ENCODE measurements at regions not wholly inside any gene's neighbourhood (a gene's known extent, or its start where the extent isn't known, plus 50 kb on each side); places are given as distances from the start of the nearest gene placed in this dataset.
A peak's percentile ranks its signal among the peaks of the same experiment; 100 is the strongest.

DNA sequence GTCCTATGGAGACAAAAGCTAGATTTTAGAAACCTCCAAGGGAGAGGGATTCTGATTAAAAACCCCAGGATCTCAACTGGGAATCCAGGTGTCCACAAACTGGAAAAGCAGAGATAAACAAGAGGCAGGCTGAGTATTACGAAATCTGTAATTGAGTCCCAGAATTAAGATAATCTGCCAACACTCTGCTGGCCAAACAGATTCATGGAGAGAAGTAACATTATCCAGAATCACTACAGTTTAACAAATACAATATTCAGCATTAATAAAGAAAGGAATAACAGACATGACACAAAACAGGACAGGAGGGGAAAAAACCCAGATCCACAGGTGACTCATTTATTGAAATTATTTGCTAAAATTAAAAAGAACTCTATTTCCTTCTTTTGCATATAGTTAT, 227.2 kb upstream of the NANOGP8 start:
- H3K27ac Mint-ChIP-seq (ENCODE audit: unreplicated experiment) = no peak overlapping the region
- Histone ChIP-seq H3K9ac (ENCODE audit: low read length) (no peak overlapping the region), H3K79me2 (ENCODE audit: insufficient read depth, low read length) (no peaks in the 10 kb centered on the region), H3K9me3 (ENCODE audit: insufficient read depth, low read depth, low read length) (no peaks in the 10 kb centered on the region), H3K4me3 (ENCODE audit: insufficient read depth, low read depth, low read length) (no peak overlapping the region), H3K27me3 (ENCODE audit: insufficient read depth, low read length) (no peaks in the 10 kb centered on the region), H2AFZ (ENCODE audit: low read depth, low read length) (no peak overlapping the region), H3K4me1 (ENCODE audit: insufficient read depth, low read length) (peaks cover under 1% of the 10 kb centered on the region), H3K4me2 (ENCODE audit: low read length) (no peak overlapping the region), H3K36me3 (ENCODE audit: insufficient read depth, low read length) (no peaks in the 10 kb centered on the region), H4K20me1 (ENCODE audit: insufficient read depth, low read length) (no peaks in the 10 kb centered on the region), H3K27ac (ENCODE audit: low read depth, low read length) (no peak overlapping the region)
- TF ChIP-seq, protein P1, sequence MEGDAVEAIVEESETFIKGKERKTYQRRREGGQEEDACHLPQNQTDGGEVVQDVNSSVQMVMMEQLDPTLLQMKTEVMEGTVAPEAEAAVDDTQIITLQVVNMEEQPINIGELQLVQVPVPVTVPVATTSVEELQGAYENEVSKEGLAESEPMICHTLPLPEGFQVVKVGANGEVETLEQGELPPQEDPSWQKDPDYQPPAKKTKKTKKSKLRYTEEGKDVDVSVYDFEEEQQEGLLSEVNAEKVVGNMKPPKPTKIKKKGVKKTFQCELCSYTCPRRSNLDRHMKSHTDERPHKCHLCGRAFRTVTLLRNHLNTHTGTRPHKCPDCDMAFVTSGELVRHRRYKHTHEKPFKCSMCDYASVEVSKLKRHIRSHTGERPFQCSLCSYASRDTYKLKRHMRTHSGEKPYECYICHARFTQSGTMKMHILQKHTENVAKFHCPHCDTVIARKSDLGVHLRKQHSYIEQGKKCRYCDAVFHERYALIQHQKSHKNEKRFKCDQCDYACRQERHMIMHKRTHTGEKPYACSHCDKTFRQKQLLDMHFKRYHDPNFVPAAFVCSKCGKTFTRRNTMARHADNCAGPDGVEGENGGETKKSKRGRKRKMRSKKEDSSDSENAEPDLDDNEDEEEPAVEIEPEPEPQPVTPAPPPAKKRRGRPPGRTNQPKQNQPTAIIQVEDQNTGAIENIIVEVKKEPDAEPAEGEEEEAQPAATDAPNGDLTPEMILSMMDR (IDR thresholded peaks at IDR 0.05; ENCODE audit: insufficient read depth, low read depth, low read length) = no peak
- no peak for TF ChIP-seq EZH2 (IDR thresholded peaks at IDR 0.05; ENCODE audit: insufficient read depth, low read length)
- no peak overlapping the region for H3K4me3 Mint-ChIP-seq (ENCODE audit: unreplicated experiment)
- no peaks in the 10 kb centered on the region for H3K27me3 Mint-ChIP-seq (ENCODE audit: low read depth, unreplicated experiment)
- H3K9me3 Mint-ChIP-seq (ENCODE audit: unreplicated experiment) = peaks cover 1% of the 10 kb centered on the region
- peaks cover 2% of the 10 kb centered on the region for H3K36me3 Mint-ChIP-seq (ENCODE audit: low read depth, unreplicated experiment)
- peaks cover 15% of the 10 kb centered on the region for H3K4me1 Mint-ChIP-seq (ENCODE audit: low read depth, unreplicated experiment)
- no peak for FAIRE-seq
- no peak for DNase-seq (ENCODE audit: low read depth)

DNA sequence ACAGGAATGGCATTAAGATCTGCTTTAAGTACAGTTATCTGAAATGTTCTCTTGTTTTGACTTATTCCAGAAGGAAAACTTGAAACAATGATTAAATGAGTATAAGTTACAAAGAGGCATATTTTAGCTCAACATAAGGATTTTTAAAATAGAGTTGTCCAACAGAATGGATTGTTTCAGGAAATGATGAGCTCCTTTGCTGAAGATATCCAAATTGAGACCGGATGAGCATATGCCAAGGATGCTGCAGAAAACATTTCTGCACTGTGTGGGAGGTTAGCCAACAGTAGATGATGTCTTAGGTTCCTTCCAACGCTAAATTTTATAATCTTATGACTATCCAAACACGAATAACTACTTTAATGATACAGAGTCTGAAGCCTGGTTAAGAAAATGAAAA, 226.5 kb upstream of the NANOGP8 start:
- Histone ChIP-seq H2AFZ (ENCODE audit: low read depth, low read length) (no peak overlapping the region), H3K4me1 (ENCODE audit: insufficient read depth, low read length) (peaks cover 7% of the 10 kb centered on the region), H3K4me3 (ENCODE audit: insufficient read depth, low read depth, low read length) (no peak overlapping the region), H3K9me3 (ENCODE audit: insufficient read depth, low read depth, low read length) (no peaks in the 10 kb centered on the region), H3K4me2 (ENCODE audit: low read length) (no peak overlapping the region), H3K27ac (ENCODE audit: low read depth, low read length) (no peak overlapping the region), H3K27me3 (ENCODE audit: insufficient read depth, low read length) (no peaks in the 10 kb centered on the region), H3K36me3 (ENCODE audit: insufficient read depth, low read length) (no peaks in the 10 kb centered on the region), H3K79me2 (ENCODE audit: insufficient read depth, low read length) (no peaks in the 10 kb centered on the region), H3K9ac (ENCODE audit: low read length) (no peak overlapping the region), H4K20me1 (ENCODE audit: insufficient read depth, low read length) (no peaks in the 10 kb centered on the region)
- DNase-seq (ENCODE audit: low read depth) (no peak), FAIRE-seq (no peak)
- Mint-ChIP-seq H3K4me3 (ENCODE audit: unreplicated experiment) (no peak overlapping the region), H3K9me3 (ENCODE audit: unreplicated experiment) (peaks cover 1% of the 10 kb centered on the region), H3K4me1 (ENCODE audit: low read depth, unreplicated experiment) (peaks cover 22% of the 10 kb centered on the region), H3K27me3 (ENCODE audit: low read depth, unreplicated experiment) (no peaks in the 10 kb centered on the region), H3K27ac (ENCODE audit: unreplicated experiment) (no peak overlapping the region), H3K36me3 (ENCODE audit: low read depth, unreplicated experiment) (peaks cover 2% of the 10 kb centered on the region)
- no peak for TF ChIP-seq EZH2 (IDR thresholded peaks at IDR 0.05; ENCODE audit: insufficient read depth, low read length)
- TF ChIP-seq, protein P1 (IDR thresholded peaks at IDR 0.05; ENCODE audit: insufficient read depth, low read depth, low read length) = no peak

DNA sequence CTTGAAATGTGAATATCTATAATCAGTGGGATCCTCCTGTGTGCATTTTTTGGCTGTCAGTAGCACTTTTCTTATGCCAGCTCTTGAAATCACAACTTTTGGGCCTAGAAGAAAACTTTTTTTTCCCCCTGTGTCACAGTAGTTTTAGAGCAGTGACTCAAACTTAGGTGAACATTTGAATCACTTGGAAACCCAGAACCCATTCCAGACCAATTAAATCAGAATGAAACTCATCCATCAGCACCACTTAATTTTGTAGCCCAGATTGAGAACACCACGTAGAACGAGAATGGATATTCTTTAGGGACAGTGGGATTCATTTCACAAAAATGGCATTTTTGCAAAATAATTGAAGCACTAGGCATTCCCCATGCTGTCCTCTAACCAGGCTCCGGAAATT, 224.8 kb upstream of the NANOGP8 start:
- peaks cover 1% of the 10 kb centered on the region for H3K9me3 Mint-ChIP-seq (ENCODE audit: unreplicated experiment)
- Histone ChIP-seq H3K4me2 (ENCODE audit: low read length) (no peak overlapping the region), H3K4me3 (ENCODE audit: insufficient read depth, low read depth, low read length) (no peak overlapping the region), H3K9me3 (ENCODE audit: insufficient read depth, low read depth, low read length) (no peaks in the 10 kb centered on the region), H4K20me1 (ENCODE audit: insufficient read depth, low read length) (no peaks in the 10 kb centered on the region), H3K4me1 (ENCODE audit: insufficient read depth, low read length) (peaks cover 21% of the 10 kb centered on the region), H3K27ac (ENCODE audit: low read depth, low read length) (peak overlapping the region; percentile 20), H2AFZ (ENCODE audit: low read depth, low read length) (no peak overlapping the region), H3K79me2 (ENCODE audit: insufficient read depth, low read length) (no peaks in the 10 kb centered on the region), H3K36me3 (ENCODE audit: insufficient read depth, low read length) (no peaks in the 10 kb centered on the region), H3K9ac (ENCODE audit: low read length) (no peak overlapping the region), H3K27me3 (ENCODE audit: insufficient read depth, low read length) (no peaks in the 10 kb centered on the region)
- TF ChIP-seq, protein P1 (IDR thresholded peaks at IDR 0.05; ENCODE audit: insufficient read depth, low read depth, low read length) = no peak
- TF ChIP-seq EZH2 (IDR thresholded peaks at IDR 0.05; ENCODE audit: insufficient read depth, low read length) = no peak
- H3K27ac Mint-ChIP-seq (ENCODE audit: unreplicated experiment) = no peak overlapping the region
- peaks cover 38% of the 10 kb centered on the region for H3K4me1 Mint-ChIP-seq (ENCODE audit: low read depth, unreplicated experiment)
- DNase-seq (ENCODE audit: low read depth) = peak; percentile 65
- FAIRE-seq = peak; percentile 39
- H3K36me3 Mint-ChIP-seq (ENCODE audit: low read depth, unreplicated experiment) = no peaks in the 10 kb centered on the region
- H3K4me3 Mint-ChIP-seq (ENCODE audit: unreplicated experiment) = peak overlapping the region; percentile 64
- no peaks in the 10 kb centered on the region for H3K27me3 Mint-ChIP-seq (ENCODE audit: low read depth, unreplicated experiment)
